Breast epithelium (tissue), 3 donors: ENCODE measurements at regions not wholly inside any gene's neighbourhood (a gene's known extent, or its start where the extent isn't known, plus 50 kb on each side); places are given as distances from the start of the nearest gene placed in this dataset.
"Not testable (repeated sequence)": the region's sequence is repeated elsewhere in the genome, so short reads cannot be mapped to it uniquely, and the experiment has no call there.

ENCODE experiments used
- POLR2A ChIP-seq: fragments of 450-650 bp; IDR thresholded peaks from one replicate; pipeline ENCODE4 v1.6.1; 2016; ENCODE audit warnings: antibody characterized with exemption, mild to moderate bottlenecking, moderate library complexity
- POLR2AphosphoS5 ChIP-seq, 3 donors: sonication (generic); formaldehyde crosslinking; IDR thresholded peaks; one replicate each; pipeline ENCODE4 v1.6.1; 2017; ENCODE audit warnings: antibody characterized with exemption in 3 of 3
- TF ChIP-seq, protein P1 (sequence below), 3 donors: fragments of 450-650 bp; IDR thresholded peaks; one replicate each; pipeline ENCODE4 v1.5.1; 2016 to 2017; ENCODE audit warnings: antibody characterized with exemption in 3 of 3, mild to moderate bottlenecking in 3 of 3, moderate library complexity in 3 of 3

DNA sequence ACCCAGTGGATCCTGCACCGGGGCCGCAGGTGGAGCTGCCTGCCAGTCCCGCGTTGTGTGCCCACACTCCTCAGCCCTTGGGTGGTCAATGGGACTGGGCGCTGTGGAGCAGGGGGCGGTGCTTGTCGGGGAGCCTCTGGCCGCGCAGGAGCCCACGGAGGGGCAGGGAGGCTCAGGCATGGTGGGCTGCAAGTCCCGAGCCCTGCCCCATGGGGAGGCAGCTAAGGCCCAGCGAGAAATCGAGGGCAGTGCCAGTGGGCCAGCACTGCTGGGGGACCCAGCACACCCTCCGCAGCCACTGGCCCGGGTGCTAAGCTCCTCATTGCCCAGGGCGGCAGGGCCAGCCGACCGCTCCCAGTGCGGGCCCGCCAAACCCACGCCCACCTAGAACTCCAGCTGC lies 2126.4 kb downstream of the LRRC4C start:
- TF ChIP-seq, protein P1, sequence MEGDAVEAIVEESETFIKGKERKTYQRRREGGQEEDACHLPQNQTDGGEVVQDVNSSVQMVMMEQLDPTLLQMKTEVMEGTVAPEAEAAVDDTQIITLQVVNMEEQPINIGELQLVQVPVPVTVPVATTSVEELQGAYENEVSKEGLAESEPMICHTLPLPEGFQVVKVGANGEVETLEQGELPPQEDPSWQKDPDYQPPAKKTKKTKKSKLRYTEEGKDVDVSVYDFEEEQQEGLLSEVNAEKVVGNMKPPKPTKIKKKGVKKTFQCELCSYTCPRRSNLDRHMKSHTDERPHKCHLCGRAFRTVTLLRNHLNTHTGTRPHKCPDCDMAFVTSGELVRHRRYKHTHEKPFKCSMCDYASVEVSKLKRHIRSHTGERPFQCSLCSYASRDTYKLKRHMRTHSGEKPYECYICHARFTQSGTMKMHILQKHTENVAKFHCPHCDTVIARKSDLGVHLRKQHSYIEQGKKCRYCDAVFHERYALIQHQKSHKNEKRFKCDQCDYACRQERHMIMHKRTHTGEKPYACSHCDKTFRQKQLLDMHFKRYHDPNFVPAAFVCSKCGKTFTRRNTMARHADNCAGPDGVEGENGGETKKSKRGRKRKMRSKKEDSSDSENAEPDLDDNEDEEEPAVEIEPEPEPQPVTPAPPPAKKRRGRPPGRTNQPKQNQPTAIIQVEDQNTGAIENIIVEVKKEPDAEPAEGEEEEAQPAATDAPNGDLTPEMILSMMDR (IDR thresholded peaks at IDR 0.05) = not testable (repeated sequence)
- not testable (repeated sequence) for TF ChIP-seq POLR2A; POLR2AphosphoS5 (IDR thresholded peaks at IDR 0.05)
